CD14-positive monocyte (primary cell): ENCODE measurements at regions not wholly inside any gene's neighbourhood (a gene's known extent, or its start where the extent isn't known, plus 50 kb on each side); places are given as distances from the start of the nearest gene placed in this dataset.

ENCODE experiments used
- DNase-seq, 3 donors: peaks; one replicate each; pipeline ENCODE4 v3.0.0-alpha.2; 2011 to 2022
- H2AFZ ChIP-seq: 2 replicates; pipeline ENCODE4 v1.6.0; 2012; ENCODE audit warnings: mild to moderate bottlenecking, low read depth, low read length, inconsistent platforms; ENCODE audit not compliant: insufficient read depth, poor library complexity, severe bottlenecking
- H3K27ac ChIP-seq, 2 donors: 1 replicate in 1 of 2; 2 replicates in 1 of 2; pipeline ENCODE4 v1.5.1; 2012 to 2013; ENCODE audit warnings: low read length in 2 of 2, control low read depth in 1 of 2, inconsistent platforms in 1 of 2, low read depth in 1 of 2, mild to moderate bottlenecking in 1 of 2
- H3K27me3 ChIP-seq, 2 donors: one replicate each; pipeline versions ENCODE4 v1.6.0 to v1.6.1; 2011 to 2013; ENCODE audit warnings: low read length in 2 of 2; ENCODE audit not compliant: control insufficient read depth in 2 of 2, insufficient read depth in 2 of 2
- H3K36me3 ChIP-seq, 2 donors: replicated peaks in 1 of 2; 1 replicate in 1 of 2; 2 replicates in 1 of 2; pipeline versions ENCODE4 v1.5.1 to v1.6.1; 2012 to 2013; ENCODE audit warnings: low read length in 2 of 2, control low read depth in 1 of 2, inconsistent platforms in 1 of 2, mild to moderate bottlenecking in 1 of 2; ENCODE audit not compliant: insufficient read depth in 2 of 2, control insufficient read depth in 1 of 2
- H3K4me1 ChIP-seq, 2 donors: 1 replicate in 1 of 2; 2 replicates in 1 of 2; pipeline versions ENCODE4 v1.5.1 to v1.6.1; 2012 to 2013; ENCODE audit warnings: low read length in 2 of 2, control low read depth in 1 of 2, inconsistent platforms in 1 of 2, mild to moderate bottlenecking in 1 of 2, moderate library complexity in 1 of 2; ENCODE audit not compliant: insufficient read depth in 2 of 2, control insufficient read depth in 1 of 2
- H3K4me2 ChIP-seq: replicated peaks from 2 replicates; pipeline ENCODE3; 2012; ENCODE audit warnings: low read length, moderate library complexity, mild to moderate bottlenecking; ENCODE audit not compliant: poor library complexity, severe bottlenecking; ENCODE audit errors: extremely low read depth
- H3K4me3 ChIP-seq, 3 experiments: fragments of 200-600 bp in 1 of 3; sonication (generic) in 1 of 3; replicated peaks in 1 of 3; 1 replicate in 2 of 3; 2 replicates in 1 of 3; pipeline ENCODE4 v1.5.1; 2011 to 2013; ENCODE audit warnings: low read length in 3 of 3, mild to moderate bottlenecking in 3 of 3, control low read depth in 2 of 3, low read depth in 2 of 3, inconsistent platforms in 1 of 3, moderate library complexity in 1 of 3
- H3K79me2 ChIP-seq: 2 replicates; pipeline ENCODE4 v1.6.0; 2012; ENCODE audit warnings: mild to moderate bottlenecking, control low read depth, inconsistent platforms, low read length, moderate library complexity; ENCODE audit not compliant: insufficient read depth
- H3K9ac ChIP-seq: 2 replicates; pipeline ENCODE4 v1.6.0; 2017; ENCODE audit warnings: low read length, mild to moderate bottlenecking; ENCODE audit not compliant: insufficient read depth, poor library complexity, severe bottlenecking
- H3K9me3 ChIP-seq, 2 donors: replicated peaks in 1 of 2; 1 replicate in 1 of 2; 2 replicates in 1 of 2; pipeline versions ENCODE4 v1.5.1 to v1.6.1; 2012 to 2013; ENCODE audit warnings: low read length in 2 of 2, control low read depth in 1 of 2; ENCODE audit not compliant: control insufficient read depth in 1 of 2, insufficient read depth in 1 of 2
- H4K20me1 ChIP-seq: 2 replicates; pipeline ENCODE4 v1.6.0; 2012; ENCODE audit warnings: mild to moderate bottlenecking, low read length, control low read depth, moderate library complexity; ENCODE audit not compliant: insufficient read depth
- H3K27ac Mint-ChIP-seq, 7 donors: one replicate each; pipeline ENCODE4 v1.8.0; 2020; ENCODE audit warnings: mild to moderate bottlenecking in 7 of 7, mixed read lengths in 7 of 7, moderate library complexity in 6 of 7, inconsistent platforms in 2 of 7
- H3K27me3 Mint-ChIP-seq, 3 donors: one replicate each; pipeline ENCODE4 v1.8.0; 2021 to 2022; ENCODE audit warnings: low read depth in 3 of 3, mild to moderate bottlenecking in 3 of 3, mixed read lengths in 3 of 3, moderate library complexity in 3 of 3, inconsistent platforms in 1 of 3
- H3K36me3 Mint-ChIP-seq, 2 donors: one replicate each; pipeline ENCODE4 v1.8.0; 2020; ENCODE audit warnings: mixed read lengths in 2 of 2, inconsistent platforms in 1 of 2, mild to moderate bottlenecking in 1 of 2
- H3K4me1 Mint-ChIP-seq: one replicate; pipeline ENCODE4 v1.8.0; 2020; ENCODE audit warnings: mild to moderate bottlenecking, mixed read lengths
- H3K4me3 Mint-ChIP-seq, 2 donors: one replicate each; pipeline ENCODE4 v1.8.0; 2020; ENCODE audit warnings: mild to moderate bottlenecking in 2 of 2, mixed read lengths in 2 of 2, moderate library complexity in 1 of 2
- H3K9me3 Mint-ChIP-seq, 7 donors: one replicate each; pipeline ENCODE4 v1.8.0; 2020 to 2022; ENCODE audit warnings: mixed read lengths in 7 of 7, mild to moderate bottlenecking in 6 of 7, moderate library complexity in 6 of 7, inconsistent platforms in 2 of 7
- CTCF ChIP-seq: fragments of 200-600 bp; IDR thresholded peaks from one replicate; pipeline ENCODE4 v1.8.0; 2022; ENCODE audit warnings: antibody characterized with exemption, mild to moderate bottlenecking
- WGBS: methylation state at CpG from one replicate; pipeline ENCODE4 v1.1.5; 2013; ENCODE audit warnings: missing lambda C conversion rate; ENCODE audit not compliant: insufficient coverage; 5-methylcytosine and 5-hydroxymethylcytosine counted together
- intact Hi-C, 2 donors: fragments of 100-400 bp; cut with micrococcal nuclease; formaldehyde crosslinking; loops; one replicate each; pipeline versions ENCODE4 v1.15.0 to v1.15.1; 2023

GRCh38 chr18:65942854-65943253 is 192.0 kb downstream of the CDH7 start:
- Histone ChIP-seq H3K79me2 (no peaks in the 10 kb centered on the region), H3K27ac (no peak overlapping the region), H3K27me3 (no peaks in the 10 kb centered on the region), H4K20me1 (no peaks in the 10 kb centered on the region), H3K9ac (no peak overlapping the region), H2AFZ (no peak overlapping the region), H3K4me2 (no peak overlapping the region), H3K9me3 (no peaks in the 10 kb centered on the region), H3K36me3 (no peaks in the 10 kb centered on the region), H3K4me1 (no peaks in the 10 kb centered on the region), H3K4me3 (no peak overlapping the region)
- DNase-seq = no peak
- H3K4me1 Mint-ChIP-seq = no peaks in the 10 kb centered on the region
- no peaks in the 10 kb centered on the region for H3K36me3 Mint-ChIP-seq
- no peaks in the 10 kb centered on the region for H3K27me3 Mint-ChIP-seq
- no peak for TF ChIP-seq CTCF
- no peak overlapping the region for H3K27ac Mint-ChIP-seq
- no peaks in the 10 kb centered on the region for H3K9me3 Mint-ChIP-seq
- no CpG with 5 or more reads among the region's 1 CpG for WGBS
- H3K4me3 Mint-ChIP-seq = no peak overlapping the region
- intact Hi-C loops = no loop called here

- no peaks in the 10 kb centered on the region for H3K27me3 Mint-ChIP-seq
- no peaks in the 10 kb centered on the region for H3K36me3 ChIP-seq
- H3K4me1 Mint-ChIP-seq = no peaks in the 10 kb centered on the region
- 40% methylated on average over 1 of the region's 2 CpGs for WGBS
- no peaks in the 10 kb centered on the region for H3K36me3 Mint-ChIP-seq
- no peak overlapping the region for H3K27ac ChIP-seq
- TF ChIP-seq CTCF = no peak
- intact Hi-C loops = no loop called here
- no peak overlapping the region for H3K9ac ChIP-seq
- no peak overlapping the region for H2AFZ ChIP-seq
- no peak for DNase-seq
- no peak overlapping the region for H3K4me3 ChIP-seq
- no peaks in the 10 kb centered on the region for H3K27me3 ChIP-seq
- H3K4me3 Mint-ChIP-seq = no peak overlapping the region
- no peaks in the 10 kb centered on the region for H3K4me1 ChIP-seq
- no peaks in the 10 kb centered on the region for H3K9me3 Mint-ChIP-seq
- H3K9me3 ChIP-seq = no peaks in the 10 kb centered on the region
- no peaks in the 10 kb centered on the region for H3K79me2 ChIP-seq
- H3K27ac Mint-ChIP-seq = no peak overlapping the region
- no peaks in the 10 kb centered on the region for H4K20me1 ChIP-seq
- no peak overlapping the region for H3K4me2 ChIP-seq
Observed at GRCh38 chr18:65942104-65942503, 191.3 kb downstream of the CDH7 start.
